IMR-90 (cell line): ENCODE measurements at regions not wholly inside any gene's neighbourhood (a gene's known extent, or its start where the extent isn't known, plus 50 kb on each side); places are given as distances from the start of the nearest gene placed in this dataset.

Source experiments
- ATAC-seq: fragments of 200-7000 bp; cut with Tn5 transposase; 2 replicates; pipeline ENCODE4 v1.9.1; 2020; ENCODE audit warnings: low read depth, mild to moderate bottlenecking, moderate library complexity
- BruUV-seq: library from RNA; stranded (reverse); fragments of 400-500 nt; replicated peaks from 2 replicates; lab custom pipeline; 2021; lab: Mats Ljungman, UMichigan
- CTCF ChIA-PET: fragments of 300-600 bp; formaldehyde crosslinking; extraction: SDS; loops from one replicate; lab custom pipeline; 2021; ENCODE audit warnings: antibody characterized with exemption; lab: Yijun Ruan, JAX
- POLR2A ChIA-PET: fragments of 300-600 bp; sonication (Branson Sonifier 250); formaldehyde crosslinking; loops from one replicate; lab custom pipeline; 2022; ENCODE audit warnings: antibody characterized with exemption; ENCODE audit not compliant: unreplicated experiment; lab: Charles Lee
- DNase-seq: peaks from one replicate; pipeline ENCODE4 v3.0.0; 2013
- H2AFZ ChIP-seq: replicated peaks from 2 replicates; pipeline ENCODE3; 2013; ENCODE audit warnings: low read length, mild to moderate bottlenecking; ENCODE audit not compliant: poor library complexity
- H2AK5ac ChIP-seq: 2 replicates; pipeline ENCODE4 v1.6.1; 2013; ENCODE audit warnings: low read depth, low read length, inconsistent platforms
- H2AK9ac ChIP-seq: replicated peaks from 2 replicates; pipeline ENCODE3; 2013; ENCODE audit warnings: mild to moderate bottlenecking, low read depth, low read length, moderate library complexity; ENCODE audit not compliant: poor library complexity
- H2BK120ac ChIP-seq: 2 replicates; pipeline ENCODE4 v1.6.1; 2013; ENCODE audit warnings: low read depth, low read length, inconsistent platforms
- H2BK15ac ChIP-seq: 3 replicates; pipeline ENCODE4 v1.6.1; 2013; ENCODE audit warnings: low read depth, low read length, inconsistent platforms
- H2BK20ac ChIP-seq: 2 replicates; pipeline ENCODE4 v1.6.1; 2013; ENCODE audit warnings: low read depth, mild to moderate bottlenecking, inconsistent platforms, low read length, moderate library complexity
- H2BK5ac ChIP-seq: 2 replicates; pipeline ENCODE4 v1.6.1; 2013; ENCODE audit warnings: mild to moderate bottlenecking, low read depth, low read length, inconsistent platforms; ENCODE audit not compliant: poor library complexity, severe bottlenecking
- H3K14ac ChIP-seq: replicated peaks from 2 replicates; pipeline ENCODE4 v1.6.1; 2013; ENCODE audit warnings: low read depth, low read length, inconsistent platforms
- H3K18ac ChIP-seq: 2 replicates; pipeline ENCODE4 v1.6.1; 2013; ENCODE audit warnings: low read depth, low read length, control low read depth
- H3K23ac ChIP-seq: 2 replicates; pipeline ENCODE4 v1.6.1; 2013; ENCODE audit warnings: low read depth, low read length, inconsistent platforms
- H3K27ac ChIP-seq: 2 replicates; pipeline ENCODE4 v1.5.1; 2013; ENCODE audit warnings: mild to moderate bottlenecking, control low read depth, low read length; ENCODE audit not compliant: insufficient read depth
- H3K27me3 ChIP-seq: 2 replicates; pipeline ENCODE4 v1.6.1; 2013; ENCODE audit warnings: low read length; ENCODE audit not compliant: control insufficient read depth, insufficient read depth
- H3K36me3 ChIP-seq: 2 replicates; pipeline ENCODE4 v1.6.1; 2013; ENCODE audit warnings: low read length, mixed read lengths; ENCODE audit not compliant: control insufficient read depth, insufficient read depth
- H3K4ac ChIP-seq: 2 replicates; pipeline ENCODE4 v1.6.1; 2013; ENCODE audit warnings: low read depth, low read length, inconsistent platforms
- H3K4me1 ChIP-seq: 2 replicates; pipeline ENCODE4 v1.6.1; 2013; ENCODE audit warnings: low read length, mixed read lengths; ENCODE audit not compliant: control insufficient read depth, insufficient read depth
- H3K4me2 ChIP-seq: 2 replicates; pipeline ENCODE4 v1.6.1; 2013; ENCODE audit warnings: low read depth, mild to moderate bottlenecking, control low read depth, low read length, moderate library complexity
- H3K4me3 ChIP-seq: 2 replicates; pipeline ENCODE4 v1.5.1; 2013; ENCODE audit warnings: low read depth, mild to moderate bottlenecking, control low read depth, low read length, moderate library complexity; ENCODE audit not compliant: insufficient read depth
- H3K56ac ChIP-seq: 2 replicates; pipeline ENCODE4 v1.6.1; 2013; ENCODE audit warnings: low read length, inconsistent platforms; ENCODE audit not compliant: insufficient read depth; ENCODE audit errors: extremely low read depth
- H3K79me1 ChIP-seq, 2 experiments: 2 replicates each; pipeline ENCODE4 v1.6.1; 2013; ENCODE audit warnings: low read length in 2 of 2, inconsistent platforms in 1 of 2, low read depth in 1 of 2
- H3K9ac ChIP-seq: 2 replicates; pipeline ENCODE4 v1.6.1; 2013; ENCODE audit warnings: low read depth, low read length, control low read depth
- H3K9me1 ChIP-seq: 2 replicates; pipeline ENCODE4 v1.6.1; 2013; ENCODE audit warnings: low read length, inconsistent platforms; ENCODE audit not compliant: insufficient read depth
- H3K9me3 ChIP-seq: 2 replicates; pipeline ENCODE4 v1.6.1; 2013; ENCODE audit warnings: low read length; ENCODE audit not compliant: control insufficient read depth, insufficient read depth
- H4K20me1 ChIP-seq: 2 replicates; pipeline ENCODE4 v1.6.1; 2013; ENCODE audit warnings: low read length, inconsistent platforms; ENCODE audit not compliant: insufficient read depth
- H4K5ac ChIP-seq: 2 replicates; pipeline ENCODE4 v1.6.1; 2013; ENCODE audit warnings: mild to moderate bottlenecking, low read depth, low read length, control low read depth
- H4K8ac ChIP-seq, 2 experiments: 2 replicates each; pipeline ENCODE4 v1.6.1; 2013; ENCODE audit warnings: low read depth in 2 of 2, low read length in 2 of 2, control low read depth in 1 of 2, inconsistent platforms in 1 of 2
- H4K91ac ChIP-seq: 2 replicates; pipeline ENCODE4 v1.6.1; 2013; ENCODE audit warnings: low read depth, low read length, inconsistent platforms; ENCODE audit not compliant: insufficient read depth
- CEBPB ChIP-seq: IDR thresholded peaks from 2 replicates; pipeline ENCODE4 v1.6.1; 2012; ENCODE audit warnings: low read depth, low read length, improper control_type of control experiment
- CHD1 ChIP-seq: IDR thresholded peaks from 2 replicates; pipeline ENCODE4 v1.6.1; 2012; ENCODE audit warnings: low read depth, low read length, improper control_type of control experiment
- FOS ChIP-seq: fragments of 150-350 bp; IDR thresholded peaks from 2 replicates; pipeline ENCODE4 v1.6.1; 2016; ENCODE audit warnings: low read depth, low read length
- MAFK ChIP-seq: IDR thresholded peaks from 2 replicates; pipeline ENCODE4 v1.6.1; 2012; ENCODE audit warnings: low read depth, low read length, improper control_type of control experiment
- MAZ ChIP-seq: IDR thresholded peaks from 2 replicates; pipeline ENCODE4 v1.6.1; 2012; ENCODE audit warnings: low read depth, mild to moderate bottlenecking, low read length, improper control_type of control experiment, moderate library complexity, borderline replicate concordance
- MXI1 ChIP-seq: IDR thresholded peaks from 2 replicates; pipeline ENCODE4 v1.6.1; 2012; ENCODE audit warnings: low read depth, mild to moderate bottlenecking, low read length, moderate library complexity, borderline replicate concordance
- POLR2A ChIP-seq: IDR thresholded peaks from 2 replicates; pipeline ENCODE4 v1.6.1; 2012; ENCODE audit warnings: mild to moderate bottlenecking, low read depth, low read length
- RAD21 ChIP-seq: IDR thresholded peaks from 2 replicates; pipeline ENCODE4 v1.6.1; 2012; ENCODE audit warnings: low read length, improper control_type of control experiment
- RCOR1 ChIP-seq: IDR thresholded peaks from 2 replicates; pipeline ENCODE4 v1.6.1; 2012; ENCODE audit warnings: mild to moderate bottlenecking, low read length, improper control_type of control experiment; ENCODE audit not compliant: insufficient replicate concordance
- RFX5 ChIP-seq: IDR thresholded peaks from 2 replicates; pipeline ENCODE4 v1.8.0; 2012; ENCODE audit warnings: low read depth, mild to moderate bottlenecking, low read length, moderate library complexity
- SMC3 ChIP-seq: fragments of 150-350 bp; IDR thresholded peaks from 2 replicates; pipeline ENCODE4 v1.6.1; 2016; ENCODE audit warnings: low read depth, mild to moderate bottlenecking, antibody characterized with exemption, low read length, moderate library complexity
- WGBS, 2 experiments: methylation state at CpG; one replicate each; pipeline versions ENCODE4 v1.1.5 to v1.1.7; 2013; ENCODE audit warnings: missing lambda C conversion rate in 2 of 2; ENCODE audit not compliant: insufficient read length in 1 of 2; ENCODE audit errors: extremely low coverage in 2 of 2; 5-methylcytosine and 5-hydroxymethylcytosine counted together
- dilution Hi-C: fragments of 300-500 bp; cut with HindIII; formaldehyde crosslinking; loops from one replicate; pipeline ENCODE4 v1.14.3; 2018; ENCODE audit warnings: low sequenced_read_pairs; ENCODE audit not compliant: unreplicated experiment
- in situ Hi-C: fragments of 300-500 bp; cut with MboI; formaldehyde crosslinking; loops from 3 replicates; pipeline ENCODE4 v1.14.3; 2019; ENCODE audit warnings: low sequenced_read_pairs, inconsistent platforms, mixed read lengths
- intact Hi-C: fragments of 100-400 bp; cut with micrococcal nuclease; formaldehyde crosslinking; loops from 2 replicates; pipeline ENCODE4 v1.10.0; 2022
- TF ChIP-seq, protein P1 (sequence below): conservative IDR thresholded peaks from 2 replicates; pipeline ENCODE4 v1.5.1; 2012; ENCODE audit warnings: mild to moderate bottlenecking, low read depth, low read length, improper control_type of control experiment
- TF ChIP-seq, protein P2 (sequence below): fragments of 150-350 bp; IDR thresholded peaks from 2 replicates; pipeline ENCODE4 v1.6.1; 2017; ENCODE audit warnings: mild to moderate bottlenecking, antibody characterized with exemption, low read length, low read depth

DNA sequence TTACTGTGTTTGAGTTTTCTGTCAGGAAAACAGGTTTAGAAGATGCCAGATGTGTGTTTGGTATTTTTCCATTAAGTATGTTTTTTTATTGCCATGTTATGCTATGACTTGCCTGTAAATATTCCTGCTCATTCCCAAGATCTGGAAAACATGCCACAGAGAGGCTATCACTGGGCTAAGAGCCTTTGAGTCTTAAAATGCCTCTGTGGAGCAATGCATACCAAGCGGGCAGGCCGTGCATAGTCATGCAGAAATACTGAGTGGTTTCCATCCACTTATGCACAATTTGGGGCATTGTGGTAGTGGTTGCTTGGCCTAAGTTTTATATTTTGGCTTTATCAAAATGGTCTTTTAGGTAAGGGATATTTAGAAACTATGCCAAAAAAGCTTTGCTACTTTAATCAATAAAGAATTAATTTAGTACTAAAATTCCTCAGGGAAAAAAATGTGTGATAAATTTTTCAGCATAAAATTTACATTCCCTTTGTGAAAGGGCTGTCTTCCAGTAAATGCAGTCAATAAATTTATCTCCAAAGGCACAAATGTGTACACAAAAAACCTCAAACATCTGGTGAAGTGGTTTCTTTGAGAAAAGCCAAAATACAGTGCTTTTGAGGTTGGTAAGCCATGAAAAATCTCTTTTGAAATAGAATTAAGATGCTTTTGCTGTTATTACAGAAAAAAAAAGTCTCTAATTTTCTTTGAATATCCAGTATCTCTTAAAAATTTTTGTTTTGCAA lies 341.3 kb upstream of the FBXO33 start:
- no peak overlapping the region for H3K14ac ChIP-seq
- no peak overlapping the region for H3K4me2 ChIP-seq
- no peak overlapping the region for H3K56ac ChIP-seq
- no peak overlapping the region for H2BK20ac ChIP-seq
- H3K27me3 ChIP-seq = no peaks in the 10 kb centered on the region
- no peak overlapping the region for H2AK9ac ChIP-seq
- no peak overlapping the region for H3K9ac ChIP-seq
- H4K8ac ChIP-seq = no peak overlapping the region
- intact Hi-C loops = no loop called here
- H3K23ac ChIP-seq = no peak overlapping the region
- H4K20me1 ChIP-seq = no peaks in the 10 kb centered on the region
- no peak overlapping the region for H4K91ac ChIP-seq
- BruUV-seq = no TSS peak
- H3K79me1 ChIP-seq = no peaks in the 10 kb centered on the region
- H2BK120ac ChIP-seq = no peak overlapping the region
- H3K36me3 ChIP-seq = no peaks in the 10 kb centered on the region
- H2BK15ac ChIP-seq = no peak overlapping the region
- no peak overlapping the region for H3K4ac ChIP-seq
- no peak overlapping the region for H3K18ac ChIP-seq
- no peak for ATAC-seq
- H2AK5ac ChIP-seq = no peak overlapping the region
- H3K27ac ChIP-seq = no peak overlapping the region
- TF ChIP-seq, protein P1, sequence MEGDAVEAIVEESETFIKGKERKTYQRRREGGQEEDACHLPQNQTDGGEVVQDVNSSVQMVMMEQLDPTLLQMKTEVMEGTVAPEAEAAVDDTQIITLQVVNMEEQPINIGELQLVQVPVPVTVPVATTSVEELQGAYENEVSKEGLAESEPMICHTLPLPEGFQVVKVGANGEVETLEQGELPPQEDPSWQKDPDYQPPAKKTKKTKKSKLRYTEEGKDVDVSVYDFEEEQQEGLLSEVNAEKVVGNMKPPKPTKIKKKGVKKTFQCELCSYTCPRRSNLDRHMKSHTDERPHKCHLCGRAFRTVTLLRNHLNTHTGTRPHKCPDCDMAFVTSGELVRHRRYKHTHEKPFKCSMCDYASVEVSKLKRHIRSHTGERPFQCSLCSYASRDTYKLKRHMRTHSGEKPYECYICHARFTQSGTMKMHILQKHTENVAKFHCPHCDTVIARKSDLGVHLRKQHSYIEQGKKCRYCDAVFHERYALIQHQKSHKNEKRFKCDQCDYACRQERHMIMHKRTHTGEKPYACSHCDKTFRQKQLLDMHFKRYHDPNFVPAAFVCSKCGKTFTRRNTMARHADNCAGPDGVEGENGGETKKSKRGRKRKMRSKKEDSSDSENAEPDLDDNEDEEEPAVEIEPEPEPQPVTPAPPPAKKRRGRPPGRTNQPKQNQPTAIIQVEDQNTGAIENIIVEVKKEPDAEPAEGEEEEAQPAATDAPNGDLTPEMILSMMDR = no peak
- TF ChIP-seq CEBPB (no peak), POLR2A (no peak), RAD21 (no peak), MAZ (no peak), CHD1 (no peak), MAFK (no peak), MXI1 (no peak), FOS (no peak), SMC3 (no peak), RCOR1 (no peak), RFX5 (no peak)
- TF ChIP-seq, protein P2, sequence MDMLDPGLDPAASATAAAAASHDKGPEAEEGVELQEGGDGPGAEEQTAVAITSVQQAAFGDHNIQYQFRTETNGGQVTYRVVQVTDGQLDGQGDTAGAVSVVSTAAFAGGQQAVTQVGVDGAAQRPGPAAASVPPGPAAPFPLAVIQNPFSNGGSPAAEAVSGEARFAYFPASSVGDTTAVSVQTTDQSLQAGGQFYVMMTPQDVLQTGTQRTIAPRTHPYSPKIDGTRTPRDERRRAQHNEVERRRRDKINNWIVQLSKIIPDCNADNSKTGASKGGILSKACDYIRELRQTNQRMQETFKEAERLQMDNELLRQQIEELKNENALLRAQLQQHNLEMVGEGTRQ = no peak
- WGBS, 2 experiments = 100% methylated on average over 2 of the region's 2 CpGs; no CpG with 5 or more reads in 1 of the 2 experiments
- H3K9me1 ChIP-seq = no peaks in the 10 kb centered on the region
- ChIA-PET CTCF (no interaction called here), POLR2A (no interaction called here)
- no peaks in the 10 kb centered on the region for H3K4me1 ChIP-seq
- no peak overlapping the region for H4K5ac ChIP-seq
- in situ Hi-C loops = no loop called here
- no peak overlapping the region for H2BK5ac ChIP-seq
- H2AFZ ChIP-seq = no peak overlapping the region
- no peak overlapping the region for H3K4me3 ChIP-seq
- dilution Hi-C loops = no loop called here
- H3K9me3 ChIP-seq = no peaks in the 10 kb centered on the region
- no peak for DNase-seq
